HG02642 (cell line): ENCODE measurements at regions not wholly inside any gene's neighbourhood (a gene's known extent, or its start where the extent isn't known, plus 50 kb on each side); places are given as distances from the start of the nearest gene placed in this dataset.
"Not testable (repeated sequence)": the region's sequence is repeated elsewhere in the genome, so short reads cannot be mapped to it uniquely, and the experiment has no call there.

ENCODE experiments used
- ATAC-seq: cut with Tn5 transposase; IDR thresholded peaks from one replicate; pipeline ENCODE4 v1.9.1; 2021; ENCODE audit warnings: mild to moderate bottlenecking; ENCODE audit not compliant: unreplicated experiment, poor library complexity

DNA sequence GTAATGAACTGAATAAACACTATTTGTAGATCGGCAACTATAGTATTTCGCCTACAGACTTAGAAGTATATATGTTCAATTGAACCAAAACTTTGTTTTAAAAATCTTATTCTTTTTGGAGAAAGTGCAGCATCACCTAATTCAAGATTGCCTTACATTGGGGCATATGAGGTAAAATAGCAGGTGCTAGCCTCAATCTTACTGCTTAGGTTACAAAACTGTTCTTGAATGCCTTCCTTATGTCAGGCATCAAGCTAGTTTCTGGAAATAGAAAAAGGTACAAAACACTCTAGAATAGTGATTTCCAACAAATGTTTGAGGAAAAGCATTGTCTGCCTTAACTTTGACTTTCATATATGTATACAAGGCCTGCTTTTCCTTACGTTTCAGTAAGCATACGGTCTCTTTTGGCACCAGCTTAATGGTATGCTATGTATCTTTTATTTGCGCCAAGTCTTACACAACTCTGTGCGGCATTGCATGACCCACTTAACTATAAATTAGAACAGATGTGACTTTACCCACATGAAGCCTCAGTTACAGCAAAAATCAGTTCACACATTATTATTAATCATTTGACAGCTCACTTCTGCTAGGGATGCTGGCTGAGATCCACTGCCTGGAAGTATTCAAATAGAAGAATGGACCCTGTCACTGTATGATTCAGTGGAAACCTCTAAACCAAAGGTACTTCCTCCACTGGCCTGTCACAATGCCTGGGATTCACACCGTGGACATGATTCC, 174.1 kb downstream of the PRELID2 start:
- ATAC-seq, result no peak

DNA sequence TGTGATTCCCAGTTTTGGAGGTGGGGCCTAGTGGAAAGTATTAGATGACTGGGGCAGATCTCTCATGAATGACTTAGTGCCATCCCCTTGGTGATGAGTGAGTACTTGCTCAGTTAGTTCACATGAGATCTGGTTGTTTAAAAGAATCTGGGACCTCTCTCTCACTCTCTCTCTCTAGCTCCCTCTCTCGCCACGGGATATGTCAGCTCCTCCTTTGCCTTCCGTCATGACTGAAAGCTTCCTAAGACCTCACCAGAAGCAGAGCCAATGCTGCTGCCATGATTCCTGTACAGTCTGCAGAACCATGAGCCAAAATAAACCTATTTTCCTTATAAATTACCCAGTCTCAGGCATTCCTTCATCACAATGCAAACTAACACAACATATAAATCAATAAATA, 176.7 kb downstream of the PRELID2 start:
- no peak for ATAC-seq

DNA sequence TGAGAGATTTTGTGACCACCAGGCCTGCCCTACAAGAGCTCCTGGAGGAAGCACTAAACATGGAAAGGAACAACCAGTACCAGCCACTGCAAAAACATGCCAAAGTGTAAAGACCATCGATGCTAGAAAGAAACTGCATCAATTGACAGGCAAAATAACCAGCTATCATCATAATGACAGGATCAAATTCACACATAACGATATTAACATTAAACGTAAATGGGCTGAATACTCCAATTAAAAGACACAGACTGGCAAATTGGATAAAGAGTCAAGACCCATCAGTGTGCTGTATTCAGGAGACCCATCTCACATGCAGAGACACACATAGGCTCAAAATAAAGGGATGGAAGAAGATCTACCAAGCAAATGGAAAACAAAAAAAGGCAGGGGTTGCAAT, 182.4 kb downstream of the PRELID2 start:
- not testable (repeated sequence) for ATAC-seq

DNA sequence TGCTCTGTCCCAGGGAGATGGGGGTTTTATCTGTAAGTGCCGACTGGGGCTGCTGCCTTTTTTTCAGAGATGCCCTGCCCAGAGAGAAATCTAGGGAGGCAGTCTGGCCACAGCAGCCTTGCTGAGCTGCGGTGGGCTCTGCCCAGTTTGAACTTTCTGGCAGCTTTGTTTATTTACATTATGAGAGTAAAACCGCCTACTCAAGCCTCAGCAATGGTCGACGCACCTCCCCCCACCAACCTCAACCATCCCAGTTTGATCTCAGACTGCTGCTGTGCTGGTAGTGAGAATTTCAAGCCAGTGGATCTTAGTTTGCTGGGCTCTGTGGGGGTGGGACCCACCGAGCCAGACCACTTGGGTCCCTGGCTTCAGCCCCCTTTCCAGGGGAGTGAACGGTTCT, 188.0 kb downstream of the PRELID2 start:
- ATAC-seq, result not testable (repeated sequence)

DNA sequence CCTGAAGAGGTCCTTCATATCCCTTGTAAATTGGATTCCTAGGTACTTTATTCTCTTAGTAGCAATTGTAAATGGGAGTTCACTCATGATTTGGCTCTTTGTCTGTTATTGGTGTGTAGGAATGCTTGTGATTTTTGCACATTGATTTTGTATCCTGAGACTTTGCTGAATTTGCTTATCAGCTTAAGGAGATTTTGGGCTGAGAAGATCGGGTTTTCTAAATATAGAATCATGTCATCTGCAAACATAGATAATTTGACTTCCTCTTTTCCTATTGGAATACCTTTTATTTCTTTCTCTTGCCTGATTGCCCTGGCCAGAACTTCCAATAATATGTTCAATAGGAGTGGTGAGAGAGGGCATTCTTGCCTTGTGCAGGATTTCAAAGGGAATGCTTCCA, 191.9 kb downstream of the PRELID2 start:
- not testable (repeated sequence) for ATAC-seq

DNA sequence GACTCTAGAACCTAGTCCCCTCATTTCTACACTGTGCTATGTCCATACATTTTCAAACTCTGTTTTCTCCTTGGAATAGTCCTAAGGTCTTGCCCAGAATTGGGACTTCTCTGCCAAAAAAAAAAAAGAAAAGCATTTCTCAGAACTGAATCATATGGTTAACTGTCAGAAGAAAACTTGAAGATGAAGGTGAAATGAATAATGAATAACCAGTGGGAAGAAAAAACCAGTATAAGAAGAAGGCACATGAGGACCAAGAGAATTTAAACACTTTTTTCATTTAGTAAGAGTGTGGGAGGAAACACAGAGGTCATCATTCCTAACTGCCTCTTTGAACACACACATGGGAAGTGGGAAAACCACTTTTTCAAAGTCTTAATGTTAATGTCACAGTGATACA, 197.7 kb downstream of the PRELID2 start:
- ATAC-seq, result no peak

DNA sequence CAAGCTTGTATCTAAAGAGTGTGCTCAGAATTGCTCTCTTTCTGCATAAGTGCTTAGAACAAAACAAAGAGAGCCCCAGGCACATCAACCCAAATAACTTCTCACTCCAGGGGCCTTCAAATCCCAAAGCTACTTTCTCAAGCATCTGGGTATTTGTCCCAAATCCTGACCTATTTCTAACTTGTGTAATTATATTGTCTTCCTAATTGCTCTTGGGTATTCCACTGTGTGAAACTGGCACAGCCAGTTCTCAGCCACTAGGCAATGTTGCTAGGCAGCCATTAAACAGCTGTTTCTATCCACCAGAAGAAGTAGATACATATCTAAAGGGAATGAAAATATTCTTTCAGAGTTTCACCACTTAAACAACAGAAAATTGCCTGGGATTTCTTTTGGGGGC, 198.8 kb downstream of the PRELID2 start:
- ATAC-seq, result no peak

DNA sequence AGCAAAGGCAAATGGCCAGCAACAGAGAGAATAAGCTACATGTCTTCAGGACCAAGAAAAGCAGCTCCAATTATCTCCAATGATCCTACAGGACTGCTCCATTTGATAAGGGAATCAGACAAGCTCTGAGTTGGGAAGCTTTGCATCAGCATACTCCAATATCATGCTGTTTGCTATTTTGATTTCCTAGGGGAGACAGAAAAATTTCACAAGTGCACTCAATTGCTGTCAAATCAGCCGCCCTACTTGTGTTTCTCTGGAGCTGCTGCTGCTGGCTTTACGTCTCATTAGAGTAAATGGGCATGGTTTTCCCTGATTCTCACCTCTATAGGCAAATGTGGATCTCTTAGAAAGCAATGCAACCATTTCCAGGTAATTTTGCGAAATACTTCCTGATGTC, 201.7 kb downstream of the PRELID2 start:
- ATAC-seq, result no peak

DNA sequence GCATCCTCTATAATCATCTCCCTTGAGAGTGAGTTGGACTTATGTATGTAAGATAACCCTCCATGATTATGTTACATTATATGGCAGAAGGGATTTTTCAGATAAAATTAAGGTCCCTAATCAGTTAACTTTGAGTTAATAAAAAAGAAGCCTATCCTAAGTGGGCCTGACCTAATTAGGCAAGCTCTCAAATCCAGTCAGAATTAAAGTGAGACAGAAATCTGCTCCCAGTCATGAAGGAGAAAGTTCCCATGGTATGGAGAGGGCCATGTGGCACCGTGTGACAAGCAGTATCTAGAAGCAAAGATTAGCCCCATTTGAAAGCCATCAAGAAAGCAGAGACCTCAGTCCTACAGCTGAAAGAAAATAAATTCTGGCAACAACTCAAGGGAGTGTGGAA, 202.4 kb downstream of the PRELID2 start:
- ATAC-seq, result no peak

DNA sequence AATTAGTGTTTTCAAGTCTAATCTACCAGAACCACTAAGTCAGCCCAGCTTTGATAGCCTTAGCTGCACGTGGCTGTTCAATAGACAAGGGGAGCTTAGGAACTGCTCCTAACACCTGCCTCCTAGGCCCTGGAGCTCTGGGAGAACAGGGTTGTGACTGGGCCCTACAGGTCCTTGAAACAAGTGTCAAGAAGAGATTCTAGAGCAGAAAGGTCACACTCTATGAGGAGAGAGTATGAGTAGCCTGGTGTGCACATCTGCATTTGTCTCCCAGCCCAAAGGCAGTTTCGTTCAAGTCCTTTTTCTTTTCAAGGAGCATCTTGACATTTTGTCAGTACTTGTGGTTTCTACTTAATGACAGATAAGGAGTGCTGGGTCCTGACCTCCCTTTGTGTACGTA, 206.1 kb downstream of the PRELID2 start:
- no peak for ATAC-seq

DNA sequence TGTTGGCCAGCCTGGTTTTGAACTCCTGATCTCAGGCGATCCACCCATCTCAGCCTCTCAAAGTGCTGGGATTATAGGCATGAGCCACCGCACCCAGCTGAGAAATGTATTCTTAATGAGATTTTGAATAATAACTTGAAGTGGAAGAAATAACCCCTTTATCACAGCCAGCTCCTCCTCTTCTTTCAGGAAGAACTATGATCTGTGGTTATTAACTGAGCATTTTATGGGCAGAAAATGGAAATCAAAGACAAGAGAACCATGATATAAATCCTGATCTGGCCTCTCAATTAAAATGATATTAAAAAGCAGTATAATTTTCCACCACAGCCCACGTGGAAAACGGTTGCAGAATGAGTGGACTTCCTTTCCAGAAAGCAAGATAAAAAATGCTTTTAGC, 206.6 kb downstream of the PRELID2 start:
- no peak for ATAC-seq

DNA sequence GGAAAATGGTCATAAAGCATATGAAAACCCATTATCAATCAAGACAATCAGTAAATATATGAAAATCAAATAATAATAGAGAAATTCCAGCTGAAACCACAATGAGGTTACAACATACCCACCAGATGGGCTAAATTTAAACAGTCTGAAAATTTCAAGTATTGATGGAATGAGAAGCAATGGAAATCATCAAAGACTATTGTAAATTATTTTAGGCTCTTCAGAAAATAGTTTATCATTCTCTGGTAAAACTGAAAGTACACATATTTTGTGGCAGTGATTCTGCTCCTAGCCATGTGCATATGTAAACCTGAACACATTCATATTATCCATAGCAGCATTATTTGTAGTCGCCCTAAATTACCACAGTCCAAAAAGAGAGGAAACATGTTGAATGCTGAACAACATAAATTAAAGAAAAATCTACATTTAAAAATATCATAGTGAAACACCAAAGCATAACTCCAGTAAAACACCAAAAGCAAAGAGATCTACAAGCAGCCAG, 215.3 kb downstream of the PRELID2 start:
- no peak for ATAC-seq

DNA sequence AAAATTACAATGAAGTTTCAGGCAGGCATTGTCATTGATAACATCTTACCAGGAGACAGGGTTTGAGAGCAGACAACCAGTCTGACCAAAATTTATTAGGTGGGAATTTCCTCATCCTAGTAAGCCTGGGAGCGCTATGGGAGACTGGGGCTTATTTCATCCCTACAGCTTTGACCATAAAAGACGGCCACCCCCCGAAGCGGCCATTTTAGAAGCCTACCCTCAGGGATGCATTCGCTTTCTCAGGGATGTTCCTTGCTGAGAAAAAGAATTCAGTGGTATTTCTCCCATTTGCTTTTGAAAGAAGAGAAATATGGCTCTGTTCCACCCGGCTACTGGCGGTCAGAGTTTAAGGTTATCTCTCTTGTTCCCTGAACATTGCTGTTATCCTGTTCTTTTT, 218.4 kb downstream of the PRELID2 start:
- not testable (repeated sequence) for ATAC-seq

DNA sequence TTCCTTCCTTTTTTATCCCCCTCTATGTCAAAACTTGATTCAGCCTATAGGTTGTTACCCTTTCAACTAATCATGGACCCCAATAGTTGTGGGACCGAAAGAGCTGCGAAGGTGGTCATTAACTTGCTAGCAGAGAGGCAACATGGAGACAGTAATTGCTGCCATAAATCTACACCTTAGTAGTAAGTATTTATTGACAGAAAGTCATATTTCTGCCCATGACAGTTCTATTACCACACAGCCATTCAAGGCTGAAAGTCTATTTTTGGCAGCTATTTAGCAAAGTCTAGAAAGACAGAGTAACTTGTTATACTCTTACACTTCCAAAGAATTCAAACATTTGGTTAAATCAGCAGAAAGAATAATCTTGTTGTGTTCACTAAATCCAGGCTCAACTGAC, 236.2 kb downstream of the PRELID2 start:
- no peak for ATAC-seq

DNA sequence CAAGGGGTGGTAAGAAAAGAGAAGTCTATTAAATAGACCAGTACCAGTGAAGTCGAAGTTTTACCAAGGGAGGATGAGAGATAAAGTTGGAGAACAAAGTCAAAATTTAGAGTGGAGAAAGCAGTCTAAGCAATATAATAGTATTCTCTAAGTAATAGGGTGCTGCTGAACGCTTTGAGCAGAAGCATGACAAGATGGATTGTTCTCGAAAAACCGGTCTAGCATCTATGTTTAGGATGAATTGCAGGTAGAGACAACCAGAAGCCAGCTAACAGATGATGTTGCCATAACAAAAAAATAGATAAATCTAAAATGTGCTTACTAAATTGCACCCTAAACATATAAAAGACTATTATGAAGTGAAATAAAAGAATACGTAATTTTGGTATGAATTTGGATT, 237.0 kb downstream of the PRELID2 start:
- no peak for ATAC-seq

DNA sequence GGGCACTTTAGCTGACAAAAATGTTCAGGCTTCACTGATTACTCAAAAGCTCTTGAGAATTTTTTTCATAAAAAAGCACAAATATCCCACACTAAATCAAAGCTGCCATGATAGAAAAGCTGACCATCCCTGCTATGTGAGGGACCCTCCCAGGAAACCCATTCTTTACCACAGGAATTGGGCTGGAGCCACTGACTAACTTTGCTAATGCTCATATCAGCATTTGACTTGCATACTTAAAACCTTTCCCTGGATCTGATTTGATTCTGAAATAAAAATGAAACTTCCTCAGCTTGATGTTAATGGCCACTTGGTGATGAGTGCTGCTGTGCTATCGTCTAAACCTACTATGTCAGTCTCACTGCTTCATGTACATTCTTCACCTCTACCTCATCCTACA, 243.6 kb downstream of the PRELID2 start:
- ATAC-seq, result no peak

DNA sequence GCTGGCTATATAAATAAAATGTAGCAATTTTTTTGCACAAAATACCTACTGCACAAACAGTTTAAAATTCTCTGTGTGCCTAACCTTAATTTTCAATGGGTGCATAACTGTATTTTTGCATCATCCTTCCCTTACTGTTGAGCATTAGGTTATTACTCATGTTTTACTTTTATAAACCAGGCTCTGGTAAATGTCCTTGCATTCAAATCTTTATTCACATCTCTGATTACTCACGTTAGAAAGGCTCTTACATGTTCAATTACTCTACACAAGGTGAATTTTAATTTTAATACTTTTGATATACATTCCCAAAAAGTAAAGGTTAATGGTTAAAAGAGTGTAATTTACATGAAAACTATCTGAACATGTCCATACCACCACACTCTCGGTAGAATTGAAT, 246.1 kb downstream of the PRELID2 start:
- no peak for ATAC-seq

DNA sequence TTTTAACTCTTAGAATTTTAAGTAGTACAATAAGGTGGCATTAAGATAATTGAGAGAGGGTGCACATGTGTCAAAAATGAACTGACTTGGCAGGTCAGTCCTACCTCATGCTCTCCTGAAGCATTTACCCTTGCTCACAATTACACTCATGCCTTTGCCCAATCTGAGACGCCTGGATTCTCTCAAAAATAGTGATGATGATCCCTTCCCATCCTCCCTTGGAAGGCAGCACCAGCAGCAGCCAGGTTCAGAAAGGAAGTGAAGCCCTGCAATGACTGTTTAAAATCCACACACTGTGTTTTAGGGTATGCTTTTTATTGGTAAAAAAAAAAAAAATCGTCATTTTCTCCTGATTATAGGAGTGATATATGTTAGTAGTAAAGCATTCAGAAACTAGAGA, 246.6 kb downstream of the PRELID2 start:
- no peak for ATAC-seq

DNA sequence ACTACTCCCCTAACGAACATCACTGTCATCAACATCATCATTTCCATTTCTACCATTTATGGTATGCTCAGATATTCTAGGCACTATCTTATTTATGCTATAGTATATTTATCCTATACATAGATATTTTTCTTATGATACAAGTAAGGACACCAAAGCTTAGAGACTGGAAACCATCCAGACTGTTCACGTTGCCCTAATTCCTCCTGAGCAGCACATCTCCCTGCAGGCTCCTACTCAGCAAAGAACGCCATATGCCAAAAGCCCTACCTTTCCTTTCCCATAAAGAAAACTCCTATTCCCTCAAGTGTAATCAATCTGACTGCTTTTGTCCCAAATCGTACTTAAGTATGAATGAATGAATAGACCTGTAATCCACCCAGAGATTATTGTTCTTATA, 247.0 kb downstream of the PRELID2 start:
- no peak for ATAC-seq

DNA sequence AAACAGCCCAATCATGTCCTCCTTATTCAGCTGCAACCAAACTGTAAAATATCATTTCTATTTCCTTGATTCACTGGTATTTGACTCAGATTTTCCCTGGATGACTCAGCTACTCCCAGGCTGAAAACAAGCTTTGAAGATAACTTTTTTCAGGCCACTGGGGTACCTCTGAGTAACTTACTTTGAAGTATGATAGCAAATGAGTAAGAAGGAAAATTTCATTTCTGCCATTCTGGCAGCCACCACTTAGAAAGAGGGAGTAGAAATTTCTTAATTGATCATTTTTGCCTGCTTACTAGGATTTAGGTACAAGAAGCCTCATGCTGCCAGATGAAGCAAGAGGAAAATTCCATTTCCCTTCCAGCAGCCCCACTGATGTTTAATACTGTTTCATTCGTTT, 247.4 kb downstream of the PRELID2 start:
- no peak for ATAC-seq

DNA sequence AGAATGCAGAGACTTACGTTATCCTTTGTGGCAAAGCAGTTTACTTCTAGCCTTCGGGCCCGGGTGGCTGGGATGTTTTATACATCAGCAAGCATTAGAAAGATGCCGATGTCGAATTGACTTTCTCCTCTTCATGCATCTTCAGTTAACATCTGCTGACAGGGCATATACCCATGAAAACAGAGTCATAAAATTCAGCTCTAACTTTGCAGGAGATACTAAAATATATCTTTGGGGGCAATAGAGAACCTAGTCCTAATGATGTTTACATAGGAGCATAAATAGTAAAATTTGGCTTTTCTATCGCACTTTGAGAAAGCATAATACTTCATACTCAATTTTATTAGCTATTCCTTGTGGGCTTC, 247.9 kb downstream of the PRELID2 start:
- ATAC-seq, result no peak

DNA sequence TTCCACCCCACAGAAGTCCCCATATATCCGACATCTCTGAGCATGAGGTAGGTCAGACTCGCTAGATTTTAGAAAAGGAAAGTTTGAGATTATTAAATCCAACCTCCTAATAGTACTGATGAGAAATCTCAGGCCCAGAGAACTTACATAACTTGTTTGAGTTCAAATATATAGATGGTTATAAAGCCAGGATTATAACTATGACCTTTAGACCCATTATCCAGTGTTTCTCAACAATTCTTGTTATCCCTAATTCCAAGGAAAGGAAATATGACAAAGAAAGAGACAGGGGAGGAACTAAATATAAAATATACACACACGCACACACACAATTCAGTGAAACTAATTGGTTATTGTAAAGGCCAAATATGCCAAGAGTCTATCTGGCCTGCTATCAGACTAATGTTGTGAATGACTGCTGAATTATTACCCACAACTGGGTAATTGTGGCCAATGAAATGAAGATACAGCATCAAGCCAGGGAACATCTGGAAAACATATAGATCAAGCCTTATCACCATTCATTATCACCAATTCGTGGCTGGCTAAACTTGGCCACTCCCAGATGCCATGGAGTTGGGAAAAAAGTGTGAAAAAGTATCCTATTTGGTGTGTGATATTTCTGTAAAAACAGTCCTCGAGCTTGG, 248.4 kb downstream of the PRELID2 start:
- ATAC-seq, result no peak
